NCI-H1930 (cell line): ENCODE measurements at regions not wholly inside any gene's neighbourhood (a gene's known extent, or its start where the extent isn't known, plus 50 kb on each side); places are given as distances from the start of the nearest gene placed in this dataset.
"Not testable (repeated sequence)": the region's sequence is repeated elsewhere in the genome, so short reads cannot be mapped to it uniquely, and the experiment has no call there.

Source experiments
- DNase-seq, 2 experiments: peaks; one replicate each; lab custom pipeline; 2025; lab: John Stamatoyannopoulos, UW

DNA sequence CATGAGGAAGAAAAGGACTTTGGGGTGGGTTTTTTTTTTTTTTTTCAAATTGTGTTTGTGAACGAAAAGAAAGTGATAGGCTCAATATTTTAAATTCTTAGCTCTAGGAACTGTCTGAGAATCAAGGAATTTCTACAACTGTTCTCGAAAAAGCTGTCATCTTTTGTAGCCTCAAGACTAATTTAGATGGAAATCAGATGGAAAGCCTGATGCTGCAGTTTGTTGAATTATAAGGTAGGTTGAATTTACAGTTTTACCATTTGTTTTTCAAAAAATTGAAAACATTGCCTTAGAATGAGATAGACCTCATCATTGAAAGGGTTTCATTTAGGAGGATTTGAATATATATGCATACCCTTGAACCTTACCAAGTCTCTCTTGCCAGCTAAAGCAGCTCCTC is 109.3 kb upstream of the TRHDE start:
- no peak for DNase-seq

- DNase-seq = no peak
Observed at GRCh38 chr12:72168851-72169250, 103.3 kb upstream of the TRHDE start.

DNA sequence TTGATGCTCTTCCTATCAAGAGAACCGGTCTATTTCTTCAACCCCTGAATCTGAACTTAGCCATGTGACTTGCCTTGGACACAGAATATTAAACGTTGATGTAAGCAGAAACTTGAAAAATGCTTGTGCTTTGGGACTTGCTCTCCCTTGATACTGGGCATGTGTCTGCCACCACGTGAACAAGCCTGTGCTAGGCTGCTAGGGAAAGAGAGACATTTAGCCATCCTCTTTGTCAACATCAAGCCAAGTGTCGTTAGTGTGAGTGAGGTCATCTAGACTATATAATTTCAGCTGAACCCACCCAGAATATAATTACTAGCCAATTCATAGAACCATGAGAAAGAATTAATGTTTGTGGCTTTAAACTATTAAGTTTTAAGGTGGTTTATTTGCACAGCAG is 98.2 kb upstream of the TRHDE start:
- DNase-seq = no peak

- no peak for DNase-seq
Observed at GRCh38 chr12:72178244-72178643, 93.9 kb upstream of the TRHDE start.

- DNase-seq = no peak
Observed at GRCh38 chr12:72178871-72179270, 93.3 kb upstream of the TRHDE start.

DNA sequence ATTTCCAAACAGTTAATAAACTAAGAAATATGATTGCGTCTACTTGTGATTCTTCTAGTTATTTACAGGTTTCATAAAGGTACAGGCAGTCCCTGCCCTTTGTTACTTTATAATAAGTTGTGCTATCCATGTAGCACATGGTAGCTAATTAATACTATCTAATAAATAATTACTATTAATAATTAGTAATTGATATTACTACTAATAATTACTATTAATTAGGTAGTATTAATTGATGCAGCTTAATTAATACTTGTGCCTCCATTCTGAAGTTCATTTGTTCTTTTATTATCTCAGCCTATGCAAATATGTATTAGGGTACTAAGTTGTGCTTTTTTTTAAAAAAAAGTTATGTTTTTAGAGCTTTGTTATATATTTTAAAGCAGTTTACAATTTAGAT is 92.3 kb upstream of the TRHDE start:
- no peak for DNase-seq

- not testable (repeated sequence) for DNase-seq
Observed at GRCh38 chr12:72184971-72185533, 87.1 kb upstream of the TRHDE start.

GRCh38 chr12:72189266-72189665 is 82.9 kb upstream of the TRHDE start:
- DNase-seq = no peak

DNA sequence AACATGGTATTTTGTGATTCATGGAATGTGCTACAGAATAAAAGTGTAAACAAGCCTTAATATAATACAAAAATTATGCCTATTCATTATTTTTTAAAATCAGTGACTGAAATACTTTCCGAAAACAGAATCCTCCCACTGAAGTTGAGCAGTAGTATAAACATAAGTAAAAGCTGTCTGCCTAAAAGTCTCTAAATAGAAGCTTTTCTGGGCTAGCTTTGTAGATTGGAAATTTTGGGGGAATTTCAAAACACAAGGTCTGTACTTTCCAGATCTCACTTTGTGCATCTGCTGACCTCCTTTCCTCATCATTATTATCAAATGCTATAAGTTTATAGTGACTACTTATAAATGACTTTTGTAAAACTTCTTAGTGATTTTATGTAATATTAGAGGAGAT is 80.4 kb upstream of the TRHDE start:
- no peak for DNase-seq

- DNase-seq = no peak
Observed at GRCh38 chr12:72197790-72198189, 74.4 kb upstream of the TRHDE start.

DNA sequence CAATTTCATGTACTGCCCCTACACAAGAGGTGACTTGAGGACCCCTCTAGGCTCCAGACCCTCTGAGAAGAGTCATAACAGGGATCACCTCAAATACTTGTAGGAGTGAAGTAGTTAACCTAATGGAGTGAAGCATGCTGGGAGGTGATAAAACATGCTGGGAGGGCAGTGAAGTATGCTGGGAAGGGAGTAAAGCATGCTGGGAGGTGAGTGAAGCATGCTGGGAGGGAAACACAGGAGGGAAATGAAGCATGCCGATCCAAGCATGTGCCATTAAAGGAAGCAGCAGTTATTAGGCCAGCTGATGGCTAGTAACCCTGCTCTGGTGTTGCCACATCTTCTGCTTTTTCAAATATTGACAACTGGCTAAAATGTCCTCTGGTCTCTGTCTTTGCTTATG is 70.7 kb upstream of the TRHDE start:
- DNase-seq = no peak

DNA sequence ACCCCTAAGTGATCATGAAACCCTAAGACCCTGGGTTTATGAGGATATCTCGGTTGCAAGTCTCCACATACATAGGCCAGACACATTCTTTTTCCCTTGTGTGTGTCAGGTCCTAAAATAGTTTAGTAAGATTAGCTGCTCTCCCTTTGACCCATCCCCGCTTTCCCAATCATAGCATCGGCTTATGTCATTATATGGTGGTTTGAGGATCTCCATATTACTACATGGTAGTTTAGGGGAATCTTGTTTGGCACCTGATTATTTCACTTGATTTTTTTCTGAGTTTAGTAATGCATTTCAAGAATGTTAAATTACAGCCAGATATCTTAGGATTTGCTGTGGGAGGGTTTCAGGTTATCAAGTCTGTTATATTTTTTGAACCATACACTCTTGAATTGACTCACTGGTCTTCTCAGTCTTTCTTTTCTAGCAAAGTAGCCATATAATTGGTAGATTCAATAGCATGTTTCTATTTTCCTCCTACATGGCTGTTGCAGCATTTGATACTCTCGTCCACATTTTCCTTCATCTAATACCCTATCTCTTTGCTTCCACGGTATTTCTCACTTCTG is 68.3 kb upstream of the TRHDE start:
- no peak for DNase-seq

- DNase-seq = no peak
Observed at GRCh38 chr12:72207079-72207478, 65.1 kb upstream of the TRHDE start.

DNA sequence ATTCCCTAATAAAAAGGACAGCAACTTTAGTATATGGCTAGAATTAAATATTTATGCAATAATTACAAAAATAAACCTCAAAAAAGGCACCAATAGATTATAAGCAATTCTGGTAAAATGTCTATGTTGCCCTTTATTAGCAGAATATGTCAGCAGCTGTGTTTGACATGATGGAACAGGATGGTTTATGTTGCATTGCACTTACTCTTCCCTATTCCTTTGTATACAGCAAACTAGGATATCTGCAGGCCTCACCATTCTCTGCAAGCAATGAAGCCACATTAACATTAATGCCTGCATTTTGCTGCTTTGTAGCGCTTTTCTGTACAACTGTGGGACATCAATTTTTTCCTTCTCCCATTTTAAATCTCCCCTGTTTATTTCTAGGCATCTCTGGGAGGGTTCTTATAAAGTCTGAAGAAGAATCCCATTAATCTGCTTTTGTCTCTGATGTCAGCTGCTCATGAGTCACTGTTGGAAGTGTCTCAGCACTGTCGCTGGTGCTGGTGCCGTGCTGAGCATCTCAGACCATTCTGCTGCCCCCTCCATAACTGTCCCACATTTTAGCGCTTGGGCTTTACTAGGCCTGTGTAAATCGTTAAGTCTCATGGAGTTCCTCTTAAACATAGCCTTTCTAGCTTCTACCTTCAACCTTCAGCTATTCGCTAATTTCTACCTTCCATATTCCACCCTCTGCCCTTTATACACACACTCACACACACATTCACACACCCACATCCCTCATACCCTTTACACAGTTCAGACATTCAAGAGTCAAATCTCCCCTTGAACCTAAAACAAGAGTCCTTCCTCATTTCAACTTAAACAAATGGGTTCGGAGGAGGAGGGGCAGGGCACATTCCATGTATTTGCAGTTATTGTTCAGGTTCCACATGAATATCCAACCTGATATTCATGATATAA is 64.4 kb upstream of the TRHDE start:
- DNase-seq = no peak

DNA sequence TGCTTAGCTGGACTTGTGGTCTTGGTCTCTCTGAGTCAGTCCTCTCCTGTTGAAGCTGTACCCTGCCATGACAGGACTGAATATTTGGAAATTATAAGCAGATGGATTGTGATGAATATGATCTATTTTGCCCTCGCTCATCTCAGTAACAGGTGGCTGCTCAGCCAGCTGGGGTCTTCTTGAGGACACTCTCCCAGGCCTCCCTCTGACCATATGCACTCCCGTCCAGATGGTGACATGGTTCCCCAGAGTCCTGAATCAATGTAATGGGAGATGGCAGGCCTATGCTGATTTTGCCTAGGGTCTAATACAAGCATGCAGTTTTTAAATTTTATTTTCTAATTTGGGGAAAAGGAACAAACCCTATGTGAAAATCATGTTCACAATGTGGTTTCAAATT is 63.1 kb upstream of the TRHDE start:
- DNase-seq = no peak

- DNase-seq = no peak
Observed at GRCh38 chr12:72214163-72214562, 58.0 kb upstream of the TRHDE start.

GRCh38 chr12:72215287-72215686 is 56.9 kb upstream of the TRHDE start:
- DNase-seq = not testable (repeated sequence)

GRCh38 chr12:72219937-72220336 is 52.2 kb upstream of the TRHDE start:
- no peak for DNase-seq
